ENCODE measurements at regions not wholly inside any gene's neighbourhood (a gene's known extent, or its start where the extent isn't known, plus 50 kb on each side); places are given as distances from the start of the nearest gene placed in this dataset.

DNA sequence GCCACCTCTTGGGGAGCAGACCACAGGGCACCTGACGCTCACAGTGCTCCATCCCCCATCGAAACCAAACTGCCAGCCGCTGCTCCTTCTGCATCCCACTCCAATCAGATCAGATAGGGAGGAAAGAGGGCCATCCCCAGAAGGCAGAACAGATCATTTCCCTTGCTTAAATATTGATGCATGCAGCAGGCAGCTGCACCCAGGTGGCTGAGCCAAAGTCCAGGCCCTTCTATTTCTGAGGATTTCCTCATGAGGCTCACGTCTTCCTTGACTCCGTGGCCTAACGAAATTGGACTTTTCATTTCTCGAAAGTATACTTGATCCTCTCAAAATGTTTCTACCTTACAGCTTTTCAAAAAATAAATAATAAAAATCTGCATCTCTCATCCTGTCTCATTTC, 239.2 kb downstream of the ATG4C start:
- intact Hi-C loops (cut with DNase I; ENCODE audit: low total_unique reads) (no loop called here), in situ Hi-C loops (cut with MboI; ENCODE audit: low pct_ligation_motif_present in 1 of 4, low pct_unique_long_range_greater_than_20kb in 1 of 4, low sequenced_read_pairs in 3 of 4) (no loop called here)
- Histone ChIP-seq H3K27ac (no peak overlapping the region), H3K4me3 (no peak overlapping the region), H3K36me3 (no peaks in the 10 kb centered on the region), H3K9me3 (no peaks in the 10 kb centered on the region), H3K4me1 (no peaks in the 10 kb centered on the region), H3K27me3 (no peaks in the 10 kb centered on the region)
- no peak for TF ChIP-seq EP300 (IDR thresholded peaks at IDR 0.05; ENCODE audit: low read depth)
- TF ChIP-seq, protein P1, sequence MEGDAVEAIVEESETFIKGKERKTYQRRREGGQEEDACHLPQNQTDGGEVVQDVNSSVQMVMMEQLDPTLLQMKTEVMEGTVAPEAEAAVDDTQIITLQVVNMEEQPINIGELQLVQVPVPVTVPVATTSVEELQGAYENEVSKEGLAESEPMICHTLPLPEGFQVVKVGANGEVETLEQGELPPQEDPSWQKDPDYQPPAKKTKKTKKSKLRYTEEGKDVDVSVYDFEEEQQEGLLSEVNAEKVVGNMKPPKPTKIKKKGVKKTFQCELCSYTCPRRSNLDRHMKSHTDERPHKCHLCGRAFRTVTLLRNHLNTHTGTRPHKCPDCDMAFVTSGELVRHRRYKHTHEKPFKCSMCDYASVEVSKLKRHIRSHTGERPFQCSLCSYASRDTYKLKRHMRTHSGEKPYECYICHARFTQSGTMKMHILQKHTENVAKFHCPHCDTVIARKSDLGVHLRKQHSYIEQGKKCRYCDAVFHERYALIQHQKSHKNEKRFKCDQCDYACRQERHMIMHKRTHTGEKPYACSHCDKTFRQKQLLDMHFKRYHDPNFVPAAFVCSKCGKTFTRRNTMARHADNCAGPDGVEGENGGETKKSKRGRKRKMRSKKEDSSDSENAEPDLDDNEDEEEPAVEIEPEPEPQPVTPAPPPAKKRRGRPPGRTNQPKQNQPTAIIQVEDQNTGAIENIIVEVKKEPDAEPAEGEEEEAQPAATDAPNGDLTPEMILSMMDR (IDR thresholded peaks at IDR 0.05), result no peak
- TF ChIP-seq POLR2AphosphoS5 (IDR thresholded peaks at IDR 0.05), result no peak
- no peak for TF ChIP-seq POLR2A (IDR thresholded peaks at IDR 0.05)
- WGBS, 2 donors (ENCODE audit: low coverage in 1 of 2), result 37 to 50% methylated on average over 6 to 7 of the region's 7 CpGs
- no peak for DNase-seq

DNA sequence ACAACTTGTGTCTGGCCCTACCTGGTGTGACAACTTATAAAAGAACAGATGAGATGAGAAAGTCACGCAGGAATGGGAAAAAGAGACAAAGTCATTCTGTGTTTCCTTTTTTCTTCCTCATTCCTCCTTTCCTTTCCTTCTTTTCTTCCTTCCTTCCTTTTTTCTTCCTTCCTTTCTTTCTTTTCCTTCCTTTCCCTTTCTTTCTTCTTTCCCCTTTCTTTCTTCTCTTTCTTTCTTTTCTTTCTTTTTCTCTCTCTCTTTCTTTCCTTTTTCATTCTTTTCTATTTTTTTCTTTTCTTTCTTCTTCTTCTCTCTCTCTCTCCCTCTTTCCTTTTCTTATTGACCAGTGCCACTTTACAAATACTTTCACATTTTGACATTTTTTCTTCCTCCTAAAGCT, 239.7 kb downstream of the ATG4C start:
- no peaks in the 10 kb centered on the region for H3K9me3 ChIP-seq
- no peaks in the 10 kb centered on the region for H3K36me3 ChIP-seq
- no peaks in the 10 kb centered on the region for H3K4me1 ChIP-seq
- no peak for DNase-seq
- in situ Hi-C loops (cut with MboI; ENCODE audit: low pct_ligation_motif_present in 1 of 4, low pct_unique_long_range_greater_than_20kb in 1 of 4, low sequenced_read_pairs in 3 of 4) (no loop called here), intact Hi-C loops (cut with DNase I; ENCODE audit: low total_unique reads) (no loop called here)
- no peaks in the 10 kb centered on the region for H3K27me3 ChIP-seq
- no peak overlapping the region for H3K27ac ChIP-seq
- H3K4me3 ChIP-seq, result no peak overlapping the region
- no peak for TF ChIP-seq EP300 (IDR thresholded peaks at IDR 0.05; ENCODE audit: low read depth)
- no peak for TF ChIP-seq POLR2AphosphoS5 (IDR thresholded peaks at IDR 0.05)
- no peak for TF ChIP-seq POLR2A (IDR thresholded peaks at IDR 0.05)
- TF ChIP-seq, protein P1 (IDR thresholded peaks at IDR 0.05), result no peak
- WGBS, 2 donors (ENCODE audit: low coverage in 1 of 2), result 68 to 70% methylated on average over 1 of the region's 1 CpG

DNA sequence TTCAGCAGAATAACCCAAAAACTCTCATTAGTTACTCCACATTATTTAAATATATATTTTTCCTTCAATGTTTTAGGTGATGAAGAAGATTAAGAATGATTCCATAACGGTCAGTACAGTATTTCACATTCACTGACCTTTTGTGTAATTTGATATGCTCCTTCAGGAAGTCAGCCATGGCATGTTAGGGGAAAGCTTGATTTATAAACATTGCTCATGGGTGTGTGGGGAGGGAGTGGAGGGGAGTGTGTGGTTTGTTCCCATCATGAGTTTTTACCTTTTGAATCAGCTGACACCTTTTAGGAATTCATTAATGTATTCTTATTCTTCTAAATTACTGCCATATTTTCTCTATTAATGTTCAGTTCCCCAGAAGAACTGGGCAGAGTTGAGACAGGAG, 240.2 kb downstream of the ATG4C start:
- H3K36me3 ChIP-seq, result no peaks in the 10 kb centered on the region
- H3K4me1 ChIP-seq, result no peaks in the 10 kb centered on the region
- TF ChIP-seq POLR2AphosphoS5 (IDR thresholded peaks at IDR 0.05), result no peak
- TF ChIP-seq POLR2A (IDR thresholded peaks at IDR 0.05), result no peak
- TF ChIP-seq, protein P1 (IDR thresholded peaks at IDR 0.05), result no peak
- no peak for TF ChIP-seq EP300 (IDR thresholded peaks at IDR 0.05; ENCODE audit: low read depth)
- no peak overlapping the region for H3K4me3 ChIP-seq
- H3K27ac ChIP-seq, result no peak overlapping the region
- no peak for DNase-seq
- in situ Hi-C loops (cut with MboI; ENCODE audit: low pct_ligation_motif_present in 1 of 4, low pct_unique_long_range_greater_than_20kb in 1 of 4, low sequenced_read_pairs in 3 of 4) (no loop called here), intact Hi-C loops (cut with DNase I; ENCODE audit: low total_unique reads) (no loop called here)
- 38% methylated on average over 1 of the region's 1 CpG for WGBS, 2 donors (ENCODE audit: low coverage in 1 of 2)
- H3K9me3 ChIP-seq, result no peaks in the 10 kb centered on the region
- H3K27me3 ChIP-seq, result no peaks in the 10 kb centered on the region

DNA sequence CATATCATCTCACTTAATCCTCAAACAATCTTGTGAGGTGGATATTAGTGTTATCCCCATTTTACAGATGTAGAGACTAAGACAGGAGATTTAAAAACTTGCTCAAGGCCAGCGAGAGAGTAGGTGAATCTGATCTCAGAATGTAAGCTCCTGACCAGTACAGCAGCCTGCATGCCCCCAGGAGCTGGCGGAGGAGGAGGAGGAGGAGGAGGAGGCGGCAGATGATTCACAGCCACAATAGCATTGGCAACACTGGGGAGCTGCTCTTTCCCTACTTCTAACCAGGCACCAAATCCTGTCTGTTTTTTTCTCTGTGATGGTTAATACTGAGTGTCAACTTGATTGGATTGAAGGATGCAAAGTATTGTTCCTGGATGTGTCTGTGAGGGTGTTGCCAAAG, 243.2 kb downstream of the ATG4C start:
- Histone ChIP-seq H3K9me3 (no peaks in the 10 kb centered on the region), H3K36me3 (no peaks in the 10 kb centered on the region), H3K4me3 (no peak overlapping the region), H3K4me1 (no peaks in the 10 kb centered on the region), H3K27ac (no peak overlapping the region), H3K27me3 (no peaks in the 10 kb centered on the region)
- intact Hi-C loops (cut with DNase I; ENCODE audit: low total_unique reads) (no loop called here), in situ Hi-C loops (cut with MboI; ENCODE audit: low pct_ligation_motif_present in 1 of 4, low pct_unique_long_range_greater_than_20kb in 1 of 4, low sequenced_read_pairs in 3 of 4) (no loop called here)
- TF ChIP-seq EP300 (IDR thresholded peaks at IDR 0.05; ENCODE audit: low read depth) (no peak), POLR2AphosphoS5 (IDR thresholded peaks at IDR 0.05) (no peak), POLR2A (IDR thresholded peaks at IDR 0.05) (no peak)
- TF ChIP-seq, protein P1 (IDR thresholded peaks at IDR 0.05), result no peak
- DNase-seq, result no peak
- WGBS, 2 donors (ENCODE audit: low coverage in 1 of 2), result 50 to 58% methylated on average over 2 to 3 of the region's 3 CpGs

Data from transverse colon (tissue), 4 donors.